ENCODE measurements at regions not wholly inside any gene's neighbourhood (a gene's known extent, or its start where the extent isn't known, plus 50 kb on each side); places are given as distances from the start of the nearest gene placed in this dataset.
"Not testable (repeated sequence)": the region's sequence is repeated elsewhere in the genome, so short reads cannot be mapped to it uniquely, and the experiment has no call there.

GRCh38 chr4:125781651-125782050 is 466.9 kb downstream of the FAT4 start:
- no peaks in the 10 kb centered on the region for H3K36me3 Mint-ChIP-seq
- no peaks in the 10 kb centered on the region for H3K4me1 Mint-ChIP-seq
- H3K27ac Mint-ChIP-seq = no peak overlapping the region

DNA sequence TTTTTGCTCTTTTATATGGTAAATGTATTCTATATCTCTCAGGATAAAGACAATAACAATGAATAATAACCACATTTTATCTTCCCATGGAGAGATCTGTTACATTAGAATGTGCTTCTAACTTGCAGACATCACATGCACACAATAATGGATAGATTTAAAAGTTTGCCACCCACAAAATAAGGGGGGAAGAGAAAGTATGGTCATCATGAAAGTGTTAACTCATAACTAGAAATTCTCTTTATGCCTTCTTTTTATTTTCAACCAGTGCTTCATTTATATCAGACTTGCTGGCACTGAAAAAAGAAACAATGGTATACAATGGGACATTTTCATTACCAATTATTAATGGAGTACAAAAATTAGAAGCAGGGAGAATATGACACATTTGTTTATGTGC is 470.0 kb downstream of the FAT4 start:
- Mint-ChIP-seq H3K36me3 (no peaks in the 10 kb centered on the region), H3K4me1 (no peaks in the 10 kb centered on the region), H3K4me3 (no peak overlapping the region), H3K27ac (no peak overlapping the region), H3K27me3 (no peaks in the 10 kb centered on the region), H3K9me3 (no peaks in the 10 kb centered on the region)

More at GRCh38 chr4:125781651-125782050, 466.9 kb downstream of the FAT4 start:
- Mint-ChIP-seq H3K4me3 (no peak overlapping the region), H3K9me3 (no peaks in the 10 kb centered on the region), H3K27me3 (no peaks in the 10 kb centered on the region)

DNA sequence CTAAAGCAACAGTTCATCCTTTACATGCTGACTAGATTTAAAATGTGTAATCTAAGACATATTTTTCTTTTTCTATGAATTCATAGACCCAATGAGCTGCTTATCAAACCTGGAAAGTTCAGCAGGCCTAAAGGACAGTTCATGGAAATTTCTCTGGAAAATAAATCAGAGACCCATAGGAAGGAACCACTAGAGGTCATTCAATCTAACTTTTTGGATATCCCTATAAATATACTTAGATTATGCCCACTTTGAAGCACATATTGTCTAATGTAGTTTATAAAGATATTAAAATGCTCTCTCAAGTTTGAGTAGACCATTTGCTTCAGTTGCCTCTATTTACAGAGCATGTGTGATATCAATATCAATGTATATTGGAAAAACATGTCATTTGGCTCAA is 473.0 kb downstream of the FAT4 start:
- no peaks in the 10 kb centered on the region for H3K4me1 Mint-ChIP-seq
- H3K27me3 Mint-ChIP-seq = no peaks in the 10 kb centered on the region

GRCh38 chr4:125789023-125789422 is 474.3 kb downstream of the FAT4 start:
- Mint-ChIP-seq H3K4me1 (no peaks in the 10 kb centered on the region), H3K27me3 (no peaks in the 10 kb centered on the region), H3K36me3 (no peaks in the 10 kb centered on the region), H3K9me3 (no peaks in the 10 kb centered on the region), H3K27ac (no peak overlapping the region), H3K4me3 (no peak overlapping the region)

More for the DNA sequence above, 473.0 kb downstream of the FAT4 start:
- no peak overlapping the region for H3K4me3 Mint-ChIP-seq
- no peaks in the 10 kb centered on the region for H3K36me3 Mint-ChIP-seq
- no peak overlapping the region for H3K27ac Mint-ChIP-seq
- H3K9me3 Mint-ChIP-seq = no peaks in the 10 kb centered on the region

- H3K9me3 Mint-ChIP-seq = no peaks in the 10 kb centered on the region
- no peaks in the 10 kb centered on the region for H3K27me3 Mint-ChIP-seq
- no peaks in the 10 kb centered on the region for H3K4me1 Mint-ChIP-seq
- H3K4me3 Mint-ChIP-seq = no peak overlapping the region
- no peak overlapping the region for H3K27ac Mint-ChIP-seq
- H3K36me3 Mint-ChIP-seq = no peaks in the 10 kb centered on the region
Observed at GRCh38 chr4:125791896-125792295, 477.1 kb downstream of the FAT4 start.

DNA sequence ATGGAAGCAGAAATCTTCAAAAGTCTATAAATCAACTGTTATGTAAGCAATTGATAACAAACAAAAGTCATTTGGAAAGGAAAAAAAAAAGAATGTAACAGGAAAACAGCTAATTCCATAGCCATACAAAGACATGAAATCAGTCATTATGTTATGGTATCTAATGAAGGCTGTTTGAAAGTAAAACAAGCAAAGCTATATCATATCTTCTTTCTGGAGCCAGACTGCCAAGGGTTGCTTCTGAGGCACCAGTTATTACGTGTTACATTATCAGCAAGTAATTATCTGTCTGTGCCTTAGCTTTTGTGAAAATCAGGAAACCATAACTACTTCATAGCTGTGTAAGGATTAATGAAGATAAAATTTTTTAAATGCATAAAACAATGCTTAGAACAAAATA is 480.2 kb downstream of the FAT4 start:
- Mint-ChIP-seq H3K4me1 (no peaks in the 10 kb centered on the region), H3K9me3 (no peaks in the 10 kb centered on the region), H3K36me3 (no peaks in the 10 kb centered on the region), H3K4me3 (no peak overlapping the region), H3K27me3 (no peaks in the 10 kb centered on the region), H3K27ac (no peak overlapping the region)

DNA sequence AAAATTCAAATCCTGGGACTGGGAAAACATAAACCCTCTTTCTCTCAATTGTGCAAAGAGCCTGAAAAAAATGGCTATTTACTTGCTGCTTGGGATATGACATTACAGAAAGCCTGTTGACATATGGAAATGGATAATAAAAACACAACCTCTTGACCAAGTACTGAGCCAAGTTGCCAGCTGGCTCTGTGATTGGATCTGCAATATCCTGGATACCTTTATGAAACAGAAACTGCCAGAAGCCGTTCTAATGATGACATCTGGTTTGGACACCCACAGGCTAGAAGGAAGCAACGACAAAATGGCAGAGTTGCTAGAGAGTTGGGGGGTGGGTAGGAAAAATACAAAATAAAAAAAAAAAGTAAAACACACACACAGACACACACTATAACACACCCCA is 481.4 kb downstream of the FAT4 start:
- Mint-ChIP-seq H3K9me3 (no peaks in the 10 kb centered on the region), H3K4me3 (no peak overlapping the region), H3K36me3 (no peaks in the 10 kb centered on the region), H3K27me3 (no peaks in the 10 kb centered on the region), H3K4me1 (no peaks in the 10 kb centered on the region), H3K27ac (no peak overlapping the region)

- not testable (repeated sequence) for H3K27me3 Mint-ChIP-seq, H3K4me1 Mint-ChIP-seq, H3K4me3 Mint-ChIP-seq, H3K36me3 Mint-ChIP-seq, H3K27ac Mint-ChIP-seq, H3K9me3 Mint-ChIP-seq
Observed at GRCh38 chr4:125797621-125798020, 482.9 kb downstream of the FAT4 start.

DNA sequence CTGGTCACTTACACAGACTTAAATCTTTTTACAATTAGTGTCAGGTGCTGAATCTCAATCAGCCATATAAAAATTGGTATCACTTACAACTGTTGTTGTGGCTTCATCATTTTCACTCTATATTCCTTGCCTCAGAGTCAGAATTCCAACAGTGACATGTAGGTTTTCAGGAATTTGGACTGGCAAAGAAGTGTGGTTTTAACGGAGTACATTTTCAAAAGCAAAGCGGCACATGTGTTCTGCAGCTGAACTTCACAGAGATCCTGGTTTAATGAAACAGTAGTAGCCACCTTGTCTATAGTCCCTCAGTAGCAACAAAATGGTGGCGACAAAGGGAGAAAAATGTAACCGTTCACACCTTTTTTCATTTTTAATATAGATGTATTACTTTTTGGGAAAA is 486.6 kb downstream of the FAT4 start:
- Mint-ChIP-seq H3K4me3 (no peak overlapping the region), H3K27me3 (no peaks in the 10 kb centered on the region), H3K36me3 (no peaks in the 10 kb centered on the region), H3K9me3 (no peaks in the 10 kb centered on the region), H3K27ac (no peak overlapping the region), H3K4me1 (no peaks in the 10 kb centered on the region)

GRCh38 chr4:125801924-125802323 is 487.2 kb downstream of the FAT4 start:
- H3K9me3 Mint-ChIP-seq = no peaks in the 10 kb centered on the region
- no peaks in the 10 kb centered on the region for H3K27me3 Mint-ChIP-seq
- H3K4me1 Mint-ChIP-seq = no peaks in the 10 kb centered on the region
- H3K36me3 Mint-ChIP-seq = no peaks in the 10 kb centered on the region
- H3K4me3 Mint-ChIP-seq = no peak overlapping the region
- no peak overlapping the region for H3K27ac Mint-ChIP-seq

GRCh38 chr4:125808022-125808421 is 493.3 kb downstream of the FAT4 start:
- no peak overlapping the region for H3K4me3 Mint-ChIP-seq
- H3K36me3 Mint-ChIP-seq = no peaks in the 10 kb centered on the region
- no peaks in the 10 kb centered on the region for H3K9me3 Mint-ChIP-seq
- no peaks in the 10 kb centered on the region for H3K27me3 Mint-ChIP-seq
- no peaks in the 10 kb centered on the region for H3K4me1 Mint-ChIP-seq
- no peak overlapping the region for H3K27ac Mint-ChIP-seq

DNA sequence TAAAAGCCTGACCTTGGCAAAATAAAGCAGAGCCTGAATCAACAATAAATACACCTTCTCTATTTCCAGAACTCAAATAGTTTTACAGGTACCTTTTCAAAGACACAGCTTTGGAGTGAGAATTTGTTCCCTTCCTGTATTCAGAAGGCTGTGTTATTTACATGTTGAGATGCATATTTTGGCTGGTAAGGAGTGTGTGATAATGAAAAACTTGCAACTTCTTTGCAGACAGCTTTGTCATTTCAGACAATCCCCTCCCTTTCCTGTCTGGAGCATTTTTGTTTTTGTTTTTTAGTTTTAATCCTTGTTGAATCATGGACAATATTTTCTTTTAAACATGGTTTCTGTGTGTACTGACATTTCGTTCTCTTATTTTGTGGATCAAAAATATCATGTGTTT is 493.8 kb downstream of the FAT4 start:
- no peak overlapping the region for H3K4me3 Mint-ChIP-seq
- H3K9me3 Mint-ChIP-seq = no peaks in the 10 kb centered on the region
- H3K4me1 Mint-ChIP-seq = no peaks in the 10 kb centered on the region
- no peaks in the 10 kb centered on the region for H3K36me3 Mint-ChIP-seq
- no peaks in the 10 kb centered on the region for H3K27me3 Mint-ChIP-seq
- H3K27ac Mint-ChIP-seq = no peak overlapping the region

DNA sequence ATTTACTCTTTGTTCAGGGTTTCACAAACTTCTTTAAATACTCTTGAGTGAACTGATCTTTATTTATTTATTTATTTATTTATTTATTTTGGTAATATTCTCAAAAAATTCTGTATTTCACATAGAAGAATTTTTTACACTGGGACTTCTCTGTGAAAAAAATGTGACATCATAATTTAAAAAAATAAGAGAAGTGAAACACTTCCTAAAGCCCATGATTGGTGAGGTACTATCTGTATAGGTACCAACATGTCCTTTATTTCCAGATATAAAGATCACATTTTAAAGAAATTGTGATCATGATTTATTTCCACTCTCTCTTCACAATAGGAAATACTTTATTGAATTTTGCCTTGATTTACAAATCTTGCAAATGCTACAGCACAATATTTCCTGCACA is 497.1 kb downstream of the FAT4 start:
- H3K27me3 Mint-ChIP-seq = no peaks in the 10 kb centered on the region
- no peak overlapping the region for H3K27ac Mint-ChIP-seq
- no peaks in the 10 kb centered on the region for H3K4me1 Mint-ChIP-seq
- H3K9me3 Mint-ChIP-seq = no peaks in the 10 kb centered on the region
- no peak overlapping the region for H3K4me3 Mint-ChIP-seq
- no peaks in the 10 kb centered on the region for H3K36me3 Mint-ChIP-seq

GRCh38 chr4:125826801-125827695 is 512.3 kb downstream of the FAT4 start:
- Mint-ChIP-seq H3K9me3 (no peaks in the 10 kb centered on the region), H3K4me1 (no peaks in the 10 kb centered on the region), H3K4me3 (no peak overlapping the region), H3K27me3 (no peaks in the 10 kb centered on the region), H3K36me3 (no peaks in the 10 kb centered on the region), H3K27ac (no peak overlapping the region)

DNA sequence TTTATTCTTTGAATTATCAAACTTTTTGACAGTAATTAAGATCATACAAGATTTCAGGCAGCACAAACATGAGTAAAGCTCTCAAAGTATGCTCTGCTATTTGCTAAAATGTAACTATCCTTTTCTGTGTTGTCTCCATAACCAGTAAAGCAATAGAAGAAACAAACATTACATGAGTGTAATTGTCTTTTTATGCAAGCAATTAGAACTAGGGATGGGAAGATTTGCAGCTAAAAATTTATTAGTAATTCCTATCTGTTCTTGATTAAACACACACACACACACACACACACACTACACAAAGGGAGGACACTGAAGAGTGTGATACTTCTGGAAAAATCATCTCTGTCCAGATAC is 512.9 kb downstream of the FAT4 start:
- no peaks in the 10 kb centered on the region for H3K36me3 Mint-ChIP-seq
- no peak overlapping the region for H3K4me3 Mint-ChIP-seq
- H3K27ac Mint-ChIP-seq = no peak overlapping the region
- H3K9me3 Mint-ChIP-seq = no peaks in the 10 kb centered on the region
- H3K4me1 Mint-ChIP-seq = no peaks in the 10 kb centered on the region
- H3K27me3 Mint-ChIP-seq = no peaks in the 10 kb centered on the region

GRCh38 chr4:125828346-125828745 is 513.6 kb downstream of the FAT4 start:
- Mint-ChIP-seq H3K36me3 (no peaks in the 10 kb centered on the region), H3K9me3 (no peaks in the 10 kb centered on the region), H3K27me3 (no peaks in the 10 kb centered on the region), H3K4me3 (no peak overlapping the region), H3K27ac (no peak overlapping the region), H3K4me1 (no peaks in the 10 kb centered on the region)

GRCh38 chr4:125832161-125832560 is 517.4 kb downstream of the FAT4 start:
- Mint-ChIP-seq H3K4me3 (no peak overlapping the region), H3K36me3 (no peaks in the 10 kb centered on the region), H3K9me3 (no peaks in the 10 kb centered on the region), H3K4me1 (no peaks in the 10 kb centered on the region), H3K27me3 (no peaks in the 10 kb centered on the region), H3K27ac (no peak overlapping the region)

Data from activated naive CD4-positive, alpha-beta T cell treated with anti-CD3 and anti-CD28 coated beads, Interleukin-2, amount 50 U/mL, for 24 hours (primary cell).